ENCODE measurements at regions not wholly inside any gene's neighbourhood (a gene's known extent, or its start where the extent isn't known, plus 50 kb on each side); places are given as distances from the start of the nearest gene placed in this dataset.

DNA sequence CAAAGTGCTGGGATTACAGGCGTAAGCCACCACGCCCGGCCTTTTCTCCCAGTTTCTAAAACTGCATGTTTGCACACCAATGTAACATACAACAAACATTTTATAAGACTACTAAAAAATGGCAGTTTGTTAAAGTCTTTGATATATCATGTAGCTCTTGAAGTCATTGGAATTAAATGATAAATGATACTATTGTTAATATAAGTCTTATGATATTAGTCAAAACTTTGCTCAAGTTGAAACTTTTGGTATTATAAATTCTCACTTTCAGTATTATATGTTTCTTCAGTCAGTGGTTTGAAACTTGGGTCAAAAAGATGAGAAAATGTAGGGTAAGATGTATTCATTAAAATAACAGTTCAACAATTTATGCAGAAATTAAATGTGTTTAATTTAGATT is 117.6 kb upstream of the TBL1XR1 start:
- TF ChIP-seq, protein P1, sequence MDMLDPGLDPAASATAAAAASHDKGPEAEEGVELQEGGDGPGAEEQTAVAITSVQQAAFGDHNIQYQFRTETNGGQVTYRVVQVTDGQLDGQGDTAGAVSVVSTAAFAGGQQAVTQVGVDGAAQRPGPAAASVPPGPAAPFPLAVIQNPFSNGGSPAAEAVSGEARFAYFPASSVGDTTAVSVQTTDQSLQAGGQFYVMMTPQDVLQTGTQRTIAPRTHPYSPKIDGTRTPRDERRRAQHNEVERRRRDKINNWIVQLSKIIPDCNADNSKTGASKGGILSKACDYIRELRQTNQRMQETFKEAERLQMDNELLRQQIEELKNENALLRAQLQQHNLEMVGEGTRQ (IDR thresholded peaks at IDR 0.05; ENCODE audit: low read length) = no peak
- no peak for TF ChIP-seq ZNF274 (IDR thresholded peaks at IDR 0.05; ENCODE audit: borderline replicate concordance, extremely low read depth, low read length)
- TF ChIP-seq SIRT6 (IDR thresholded peaks at IDR 0.05; ENCODE audit: low read length) = no peak
- TF ChIP-seq, protein P2, sequence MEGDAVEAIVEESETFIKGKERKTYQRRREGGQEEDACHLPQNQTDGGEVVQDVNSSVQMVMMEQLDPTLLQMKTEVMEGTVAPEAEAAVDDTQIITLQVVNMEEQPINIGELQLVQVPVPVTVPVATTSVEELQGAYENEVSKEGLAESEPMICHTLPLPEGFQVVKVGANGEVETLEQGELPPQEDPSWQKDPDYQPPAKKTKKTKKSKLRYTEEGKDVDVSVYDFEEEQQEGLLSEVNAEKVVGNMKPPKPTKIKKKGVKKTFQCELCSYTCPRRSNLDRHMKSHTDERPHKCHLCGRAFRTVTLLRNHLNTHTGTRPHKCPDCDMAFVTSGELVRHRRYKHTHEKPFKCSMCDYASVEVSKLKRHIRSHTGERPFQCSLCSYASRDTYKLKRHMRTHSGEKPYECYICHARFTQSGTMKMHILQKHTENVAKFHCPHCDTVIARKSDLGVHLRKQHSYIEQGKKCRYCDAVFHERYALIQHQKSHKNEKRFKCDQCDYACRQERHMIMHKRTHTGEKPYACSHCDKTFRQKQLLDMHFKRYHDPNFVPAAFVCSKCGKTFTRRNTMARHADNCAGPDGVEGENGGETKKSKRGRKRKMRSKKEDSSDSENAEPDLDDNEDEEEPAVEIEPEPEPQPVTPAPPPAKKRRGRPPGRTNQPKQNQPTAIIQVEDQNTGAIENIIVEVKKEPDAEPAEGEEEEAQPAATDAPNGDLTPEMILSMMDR (IDR thresholded peaks at IDR 0.05; ENCODE audit: control extremely low read depth in 1 of 3, insufficient read depth in 1 of 3, low read depth in 1 of 3, low read length in 3 of 3) = no peak
- no peak for TF ChIP-seq JUND (IDR thresholded peaks at IDR 0.05; ENCODE audit: low read length)
- TF ChIP-seq TAF1 (IDR thresholded peaks at IDR 0.05; ENCODE audit: low read depth, low read length) = no peak
- TF ChIP-seq POLR2AphosphoS5 (IDR thresholded peaks at IDR 0.05; ENCODE audit: low read depth, low read length) = no peak
- no peak for TF ChIP-seq HDAC2 (IDR thresholded peaks at IDR 0.05; ENCODE audit: borderline replicate concordance in 1 of 2, low read depth in 2 of 2, low read length in 2 of 2)
- TF ChIP-seq SP1 (IDR thresholded peaks at IDR 0.05; ENCODE audit: low read depth, low read length) = no peak
